Trophoblast cell (in vitro differentiated cells and primary cell): ENCODE measurements at regions not wholly inside any gene's neighbourhood (a gene's known extent, or its start where the extent isn't known, plus 50 kb on each side); places are given as distances from the start of the nearest gene placed in this dataset.
"Not testable (repeated sequence)": the region's sequence is repeated elsewhere in the genome, so short reads cannot be mapped to it uniquely, and the experiment has no call there.

Source experiments
- DNase-seq, 2 donors: peaks; one replicate each; pipeline ENCODE4 v3.0.0-alpha.2; 2016
- H2AFZ ChIP-seq: 2 replicates; pipeline ENCODE4 v1.6.1; 2013; ENCODE audit warnings: low read length, moderate library complexity, mild to moderate bottlenecking; ENCODE audit not compliant: insufficient read depth, poor library complexity
- H2AK5ac ChIP-seq: 2 replicates; pipeline ENCODE4 v1.6.1; 2013; ENCODE audit warnings: mild to moderate bottlenecking, low read length
- H2BK120ac ChIP-seq: 2 replicates; pipeline ENCODE4 v1.6.1; 2013; ENCODE audit warnings: low read length, mild to moderate bottlenecking, moderate library complexity; ENCODE audit not compliant: insufficient read depth, poor library complexity
- H2BK12ac ChIP-seq: 2 replicates; pipeline ENCODE4 v1.6.1; 2013; ENCODE audit warnings: mild to moderate bottlenecking, low read length, moderate library complexity
- H2BK5ac ChIP-seq: 2 replicates; pipeline ENCODE4 v1.6.1; 2013; ENCODE audit warnings: low read length, low read depth, moderate library complexity, mild to moderate bottlenecking; ENCODE audit not compliant: poor library complexity
- H3K14ac ChIP-seq: 2 replicates; pipeline ENCODE4 v1.6.1; 2013; ENCODE audit warnings: mild to moderate bottlenecking, low read length
- H3K18ac ChIP-seq: 2 replicates; pipeline ENCODE4 v1.6.1; 2013; ENCODE audit warnings: mild to moderate bottlenecking, low read length
- H3K23ac ChIP-seq: 2 replicates; pipeline ENCODE4 v1.6.1; 2013; ENCODE audit warnings: low read length
- H3K27ac ChIP-seq: 2 replicates; pipeline ENCODE4 v1.5.1; 2013; ENCODE audit warnings: low read depth, mild to moderate bottlenecking, inconsistent platforms, low read length, moderate library complexity
- H3K27me3 ChIP-seq: 2 replicates; pipeline ENCODE4 v1.6.1; 2013; ENCODE audit warnings: inconsistent platforms, mild to moderate bottlenecking, low read length, moderate library complexity; ENCODE audit not compliant: insufficient read depth
- H3K36me3 ChIP-seq, 2 experiments: 1 replicate in 1 of 2; 2 replicates in 1 of 2; pipeline ENCODE4 v1.6.1; 2013; ENCODE audit warnings: low read length in 2 of 2, mild to moderate bottlenecking in 2 of 2, moderate library complexity in 1 of 2; ENCODE audit not compliant: insufficient read depth in 2 of 2, control insufficient read depth in 1 of 2
- H3K4ac ChIP-seq: 2 replicates; pipeline ENCODE4 v1.6.1; 2013; ENCODE audit warnings: low read depth, mild to moderate bottlenecking, low read length, moderate library complexity
- H3K4me1 ChIP-seq, 2 experiments: 1 replicate in 1 of 2; 2 replicates in 1 of 2; pipeline ENCODE4 v1.6.1; 2013; ENCODE audit warnings: low read length in 2 of 2, mild to moderate bottlenecking in 2 of 2, moderate library complexity in 1 of 2; ENCODE audit not compliant: insufficient read depth in 2 of 2, control insufficient read depth in 1 of 2
- H3K4me2 ChIP-seq: 2 replicates; pipeline ENCODE4 v1.6.1; 2013; ENCODE audit warnings: inconsistent platforms, mild to moderate bottlenecking, low read length, moderate library complexity
- H3K4me3 ChIP-seq: 2 replicates; pipeline ENCODE4 v1.5.1; 2013; ENCODE audit warnings: mild to moderate bottlenecking, low read depth, low read length, inconsistent platforms
- H3K79me1 ChIP-seq: one replicate; pipeline ENCODE4 v1.6.1; 2013; ENCODE audit warnings: low read length
- H3K79me2 ChIP-seq: 2 replicates; pipeline ENCODE4 v1.6.1; 2013; ENCODE audit warnings: low read length, mild to moderate bottlenecking; ENCODE audit not compliant: control insufficient read depth, insufficient read depth, poor library complexity
- H3K9ac ChIP-seq: 2 replicates; pipeline ENCODE4 v1.6.1; 2013; ENCODE audit warnings: mild to moderate bottlenecking, low read length
- H3K9me3 ChIP-seq: 2 replicates; pipeline ENCODE4 v1.6.1; 2013; ENCODE audit warnings: low read depth, mild to moderate bottlenecking, control low read depth, inconsistent platforms, low read length; ENCODE audit not compliant: insufficient read depth
- H4K12ac ChIP-seq: 2 replicates; pipeline ENCODE4 v1.6.1; 2013; ENCODE audit warnings: low read depth, mild to moderate bottlenecking, low read length, moderate library complexity
- H4K8ac ChIP-seq: 2 replicates; pipeline ENCODE4 v1.6.1; 2013; ENCODE audit warnings: low read depth, mild to moderate bottlenecking, low read length, moderate library complexity
- H4K91ac ChIP-seq: one replicate; pipeline ENCODE4 v1.6.1; 2013; ENCODE audit warnings: low read depth, mild to moderate bottlenecking, low read length, moderate library complexity
- WGBS: extraction: QIAGEN DNeasy Blood & Tissue Kit; methylation state at CpG from one replicate; pipeline ENCODE4 v1.1.7; 2013; ENCODE audit warnings: missing lambda C conversion rate; ENCODE audit not compliant: insufficient read length, insufficient coverage; ENCODE audit errors: extremely low coverage; 5-methylcytosine and 5-hydroxymethylcytosine counted together

DNA sequence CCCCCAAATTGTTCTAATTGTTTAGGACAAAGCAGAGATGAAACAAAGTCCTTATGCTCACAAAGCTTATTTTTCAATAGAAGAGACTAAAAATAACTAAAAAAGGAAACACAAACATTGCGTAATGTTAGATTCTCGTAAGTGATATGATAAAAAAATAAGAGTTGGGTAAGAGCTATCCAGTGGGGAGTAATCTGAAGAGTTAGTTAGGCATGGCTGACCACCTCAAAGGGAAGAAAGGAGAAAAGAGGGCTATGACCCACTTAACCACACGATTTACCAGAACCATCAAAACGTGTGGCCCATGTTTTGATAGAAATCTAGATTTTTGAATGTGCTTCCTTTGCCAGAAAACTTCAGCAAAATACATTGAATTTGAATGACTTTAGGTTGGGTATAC is 1296.8 kb upstream of the NUDT12 start:
- no peak overlapping the region for H3K9ac ChIP-seq
- no peak overlapping the region for H4K91ac ChIP-seq
- H3K79me1 ChIP-seq: no peaks in the 10 kb centered on the region
- no peak overlapping the region for H3K4me3 ChIP-seq
- no peak overlapping the region for H4K8ac ChIP-seq
- H3K79me2 ChIP-seq: no peaks in the 10 kb centered on the region
- no peaks in the 10 kb centered on the region for H3K36me3 ChIP-seq
- no peaks in the 10 kb centered on the region for H3K4me1 ChIP-seq
- no peaks in the 10 kb centered on the region for H3K27me3 ChIP-seq
- no peak overlapping the region for H3K4me2 ChIP-seq
- H4K12ac ChIP-seq: no peak overlapping the region
- H2AFZ ChIP-seq: no peak overlapping the region
- 100% methylated on average over 2 of the region's 4 CpGs for WGBS
- H3K9me3 ChIP-seq: no peaks in the 10 kb centered on the region
- DNase-seq: no peak
- no peak overlapping the region for H3K14ac ChIP-seq
- H3K4ac ChIP-seq: no peak overlapping the region
- no peak overlapping the region for H2BK5ac ChIP-seq
- no peak overlapping the region for H2AK5ac ChIP-seq
- H3K18ac ChIP-seq: no peak overlapping the region
- no peak overlapping the region for H3K27ac ChIP-seq
- no peak overlapping the region for H2BK12ac ChIP-seq
- H2BK120ac ChIP-seq: no peak overlapping the region
- no peak overlapping the region for H3K23ac ChIP-seq

DNA sequence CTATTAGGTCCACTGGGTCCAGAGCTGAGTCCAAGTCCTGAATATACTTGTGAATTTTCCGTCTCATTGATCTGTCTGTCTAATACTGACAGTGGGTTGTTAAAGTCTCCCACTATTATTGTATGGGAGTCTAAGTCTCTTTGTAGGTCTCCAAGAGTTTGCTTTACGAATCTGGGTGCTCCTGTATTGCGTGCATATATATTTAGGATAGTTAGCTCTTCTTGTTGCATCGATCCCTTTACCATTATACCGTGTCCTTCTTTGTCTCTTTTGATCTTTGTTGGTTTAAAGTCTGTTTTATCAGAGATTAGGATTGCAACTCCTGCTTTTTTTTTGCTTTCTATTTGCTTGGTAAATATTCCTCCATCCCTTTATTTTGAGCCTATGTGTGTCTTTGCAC is 1289.5 kb upstream of the NUDT12 start:
- WGBS: no CpG with 5 or more reads among the region's 5 CpGs
- not testable (repeated sequence) for H2BK120ac ChIP-seq, H3K14ac ChIP-seq, H3K4me3 ChIP-seq, H3K79me1 ChIP-seq, H4K12ac ChIP-seq, DNase-seq, H3K4me2 ChIP-seq, H3K27me3 ChIP-seq, H3K23ac ChIP-seq, H2AFZ ChIP-seq, H3K79me2 ChIP-seq, H3K9ac ChIP-seq, H2BK5ac ChIP-seq, H3K18ac ChIP-seq, H3K36me3 ChIP-seq, H4K8ac ChIP-seq, H3K9me3 ChIP-seq, H3K4ac ChIP-seq, H2BK12ac ChIP-seq, H3K4me1 ChIP-seq, H3K27ac ChIP-seq, H4K91ac ChIP-seq, H2AK5ac ChIP-seq

DNA sequence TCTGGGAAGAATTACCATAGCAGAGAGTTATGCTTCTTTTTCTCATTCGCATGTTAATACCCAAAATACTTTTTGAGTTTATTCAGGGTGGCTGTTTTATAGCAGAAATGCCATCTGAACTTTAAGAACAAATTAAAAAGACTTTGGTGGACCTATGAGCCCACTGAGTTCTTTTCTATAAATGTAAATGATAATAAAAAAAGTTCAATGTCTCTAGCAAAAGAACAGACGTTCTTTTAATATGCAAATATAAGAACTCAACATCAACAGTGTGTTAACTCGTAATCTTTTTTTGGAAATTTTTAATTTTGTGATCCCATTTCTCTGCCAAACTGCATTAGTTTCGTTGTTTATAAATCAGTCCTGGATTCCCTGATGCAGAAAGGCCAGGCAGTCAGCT is 1283.0 kb upstream of the NUDT12 start:
- no peak for DNase-seq
- no CpG with 5 or more reads among the region's 4 CpGs for WGBS

DNA sequence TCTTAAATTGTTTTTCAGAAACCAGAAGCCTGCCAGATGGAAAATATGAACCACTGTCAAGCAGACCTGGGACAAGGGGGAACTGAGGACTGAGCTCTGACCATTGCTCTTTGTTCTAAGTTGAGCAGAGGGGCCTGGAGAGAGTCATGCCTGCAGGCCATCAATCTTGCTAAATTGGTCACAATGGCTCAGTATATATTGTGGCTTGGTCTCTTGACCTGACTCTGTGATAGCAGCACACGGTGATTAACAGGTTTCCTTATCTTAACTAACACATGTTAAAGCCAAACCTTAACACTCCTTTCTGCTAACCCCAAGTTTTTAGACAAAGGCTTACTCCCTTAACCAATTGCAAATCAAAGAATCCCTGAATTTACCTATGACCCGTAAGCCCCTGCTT is 1281.2 kb upstream of the NUDT12 start:
- no peaks in the 10 kb centered on the region for H3K36me3 ChIP-seq
- peaks cover 2% of the 10 kb centered on the region for H3K79me1 ChIP-seq
- H3K4me3 ChIP-seq: no peak overlapping the region
- no peak overlapping the region for H4K12ac ChIP-seq
- DNase-seq: no peak
- H4K8ac ChIP-seq: no peak overlapping the region
- no peak overlapping the region for H3K4ac ChIP-seq
- H3K9me3 ChIP-seq: no peaks in the 10 kb centered on the region
- H3K27me3 ChIP-seq: no peaks in the 10 kb centered on the region
- H3K18ac ChIP-seq: no peak overlapping the region
- no peak overlapping the region for H4K91ac ChIP-seq
- H2BK5ac ChIP-seq: no peak overlapping the region
- H2AK5ac ChIP-seq: no peak overlapping the region
- H3K79me2 ChIP-seq: no peaks in the 10 kb centered on the region
- no peak overlapping the region for H3K27ac ChIP-seq
- no peak overlapping the region for H3K14ac ChIP-seq
- peaks cover 3% of the 10 kb centered on the region in 2 experiments for H3K4me1 ChIP-seq
- H3K9ac ChIP-seq: no peak overlapping the region
- WGBS: no CpG with 5 or more reads among the region's 2 CpGs
- H2BK120ac ChIP-seq: no peak overlapping the region
- no peak overlapping the region for H2BK12ac ChIP-seq
- no peak overlapping the region for H3K23ac ChIP-seq
- H3K4me2 ChIP-seq: no peak overlapping the region
- H2AFZ ChIP-seq: no peak overlapping the region

More for the DNA sequence above, 1283.0 kb upstream of the NUDT12 start:
- Histone ChIP-seq H3K14ac (no peak overlapping the region), H3K18ac (no peak overlapping the region), H2BK12ac (no peak overlapping the region), H2BK120ac (no peak overlapping the region), H3K23ac (no peak overlapping the region), H2AFZ (no peak overlapping the region), H3K4me3 (no peak overlapping the region), H3K36me3 (no peaks in the 10 kb centered on the region), H3K4me2 (no peak overlapping the region), H2AK5ac (no peak overlapping the region), H3K79me1 (peaks cover 2% of the 10 kb centered on the region), H3K27me3 (no peaks in the 10 kb centered on the region), H4K8ac (no peak overlapping the region), H3K79me2 (no peaks in the 10 kb centered on the region), H3K4ac (no peak overlapping the region), H3K9ac (no peak overlapping the region), H3K9me3 (no peaks in the 10 kb centered on the region), H4K91ac (no peak overlapping the region), H3K27ac (no peak overlapping the region), H2BK5ac (no peak overlapping the region), H3K4me1 (peaks cover 3% of the 10 kb centered on the region in 2 experiments), H4K12ac (no peak overlapping the region)
